H4 (cell line): ENCODE measurements at regions not wholly inside any gene's neighbourhood (a gene's known extent, or its start where the extent isn't known, plus 50 kb on each side); places are given as distances from the start of the nearest gene placed in this dataset.
"Not testable (repeated sequence)": the region's sequence is repeated elsewhere in the genome, so short reads cannot be mapped to it uniquely, and the experiment has no call there.

Experiments used
- DNase-seq: peaks from one replicate; pipeline ENCODE4 v3.0.0-alpha.2; 2015; ENCODE audit warnings: low spot score

DNA sequence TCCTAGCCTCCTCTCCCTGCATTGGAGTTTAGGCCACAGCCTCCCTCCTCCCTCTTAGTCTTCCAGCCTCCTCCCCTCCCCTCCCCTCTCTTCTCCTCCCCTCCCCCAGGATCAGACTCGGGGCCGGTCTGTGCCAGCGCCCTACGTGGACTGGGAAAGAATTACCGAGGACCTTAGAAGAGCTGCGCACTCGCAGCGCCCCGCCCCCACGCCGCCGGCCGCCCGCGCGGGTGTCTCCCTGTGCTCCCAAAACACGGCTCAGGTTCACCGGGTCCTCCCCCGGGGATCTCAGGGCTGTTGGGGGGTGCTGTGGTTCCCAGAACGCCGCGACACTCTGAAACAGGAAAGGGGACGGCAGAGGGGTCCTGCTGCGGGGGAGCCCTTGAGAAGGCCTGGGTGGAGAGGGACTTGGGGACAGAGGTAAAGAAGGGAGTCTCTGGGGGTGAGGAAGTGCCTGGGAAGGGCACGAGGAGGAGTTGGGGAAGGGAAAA, 122.3 kb upstream of the TBL1X start:
- peak; percentile 85 for DNase-seq

DNA sequence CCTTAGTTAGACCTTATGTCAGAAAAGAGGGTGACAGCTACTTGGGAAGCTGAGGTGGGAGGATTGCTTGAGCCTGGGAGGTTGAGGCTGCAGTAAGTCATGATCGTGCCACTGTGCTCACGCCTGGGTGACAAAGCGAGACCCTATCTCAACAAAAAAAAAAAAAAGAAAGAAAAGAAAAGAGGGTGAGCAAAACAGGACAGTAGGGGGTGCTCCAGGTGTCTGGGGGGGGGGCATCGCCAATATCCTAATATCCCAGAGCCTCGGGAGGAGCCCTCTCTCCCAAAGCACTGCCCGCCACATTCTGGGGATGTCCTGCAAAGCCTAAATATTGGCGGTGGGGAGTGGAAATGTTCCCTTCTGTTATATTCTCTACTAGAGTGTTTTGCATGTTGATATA, 120.9 kb upstream of the TBL1X start:
- no peak for DNase-seq

DNA sequence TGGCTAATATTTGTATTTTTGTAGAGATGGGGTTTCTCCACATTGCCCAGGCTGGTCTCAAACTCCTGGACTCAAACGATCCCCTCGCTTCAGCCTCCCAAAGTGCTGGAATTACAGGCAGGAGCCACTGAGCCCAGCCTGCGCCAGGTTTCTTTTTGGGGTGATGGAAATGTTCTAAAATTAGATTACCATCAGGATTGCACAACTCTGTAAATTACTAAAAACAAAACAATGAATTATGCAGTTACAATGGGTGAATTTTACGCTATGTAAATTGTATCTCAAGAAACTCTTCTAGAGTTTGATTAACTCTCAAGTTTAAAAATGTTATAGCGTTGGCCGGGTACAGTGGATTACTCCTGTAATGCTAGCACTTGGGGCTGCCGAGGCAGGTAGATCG, 118.9 kb upstream of the TBL1X start:
- no peak for DNase-seq

DNA sequence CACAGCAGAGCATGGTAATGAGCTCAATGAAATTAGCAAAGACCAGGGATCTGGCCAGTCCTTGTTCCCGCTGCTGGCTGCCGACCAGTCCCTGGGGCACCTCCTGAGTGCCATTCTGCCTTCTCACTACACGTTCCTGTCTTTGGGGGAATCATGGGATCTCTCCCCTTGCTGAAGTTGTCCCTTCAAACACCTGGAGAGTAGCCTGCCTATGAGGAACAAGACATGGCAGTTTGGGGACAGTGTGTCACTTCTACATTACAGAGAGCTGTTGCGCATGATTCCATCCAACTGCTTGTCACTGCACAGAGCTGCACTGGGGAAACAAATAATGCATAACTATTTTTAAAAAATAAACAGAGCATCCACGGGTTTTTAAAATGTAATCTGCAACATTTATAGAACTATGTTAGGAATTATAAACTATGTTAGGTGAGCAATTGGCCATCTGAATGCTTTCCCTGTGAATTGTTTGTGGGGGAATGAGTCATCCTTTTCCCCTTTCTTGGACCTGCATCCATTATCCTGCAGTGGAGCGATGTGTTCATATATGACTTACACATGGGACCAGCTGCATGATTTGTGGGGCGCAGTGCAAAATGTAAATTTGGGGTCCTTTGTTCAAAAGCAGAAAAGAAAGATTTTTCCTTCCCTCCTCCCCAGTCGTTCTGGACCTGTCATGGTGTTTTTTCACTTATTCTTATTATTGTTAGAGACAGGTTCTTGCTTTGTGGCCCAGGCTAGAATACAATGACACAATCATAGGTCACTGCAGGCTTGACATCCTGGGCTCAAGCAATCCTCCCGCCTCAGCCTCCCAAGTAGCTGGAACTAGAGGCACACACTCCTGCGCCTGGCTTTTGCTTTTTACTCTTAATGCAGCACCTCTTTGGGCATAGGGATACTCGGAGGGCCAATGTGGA, 115.0 kb upstream of the TBL1X start:
- peak; percentile 19 for DNase-seq

DNA sequence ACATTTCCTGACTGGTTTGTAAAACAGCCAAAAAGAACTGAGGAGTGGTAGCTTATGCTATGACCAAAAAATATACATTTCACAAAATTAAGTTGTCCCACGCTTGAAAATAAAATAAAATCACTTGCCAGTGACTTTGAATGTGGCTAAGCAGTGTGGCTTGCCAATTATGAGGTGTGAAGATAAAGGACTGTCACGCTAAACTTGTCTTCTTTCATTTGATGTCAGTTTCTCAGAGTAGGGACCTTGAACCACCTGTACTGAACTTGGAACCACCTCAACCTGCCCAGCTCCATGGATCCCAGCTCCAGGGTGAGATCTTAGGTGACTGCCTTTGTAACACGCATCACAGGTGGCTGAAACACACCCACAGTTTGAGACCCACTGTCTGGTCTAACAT, 113.7 kb upstream of the TBL1X start:
- no peak for DNase-seq

DNA sequence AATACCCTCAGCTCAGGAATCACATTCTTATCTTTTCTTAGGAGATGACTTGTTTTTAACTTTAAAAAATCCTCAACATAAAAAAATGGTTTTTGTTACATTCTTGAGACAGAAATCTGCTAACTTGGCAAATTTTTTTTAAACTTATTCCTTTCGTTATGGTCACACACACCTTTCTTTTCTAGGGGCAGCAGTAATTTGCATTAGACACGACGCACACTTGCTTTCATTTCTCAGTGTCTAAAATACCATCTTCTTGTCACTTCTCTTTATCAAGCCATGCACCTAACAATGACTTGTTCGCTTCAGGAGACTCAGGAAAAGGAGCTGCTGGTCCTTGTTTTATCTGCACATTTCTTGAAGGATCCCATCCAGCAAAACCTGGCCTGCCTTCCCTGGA, 112.6 kb upstream of the TBL1X start:
- no peak for DNase-seq

DNA sequence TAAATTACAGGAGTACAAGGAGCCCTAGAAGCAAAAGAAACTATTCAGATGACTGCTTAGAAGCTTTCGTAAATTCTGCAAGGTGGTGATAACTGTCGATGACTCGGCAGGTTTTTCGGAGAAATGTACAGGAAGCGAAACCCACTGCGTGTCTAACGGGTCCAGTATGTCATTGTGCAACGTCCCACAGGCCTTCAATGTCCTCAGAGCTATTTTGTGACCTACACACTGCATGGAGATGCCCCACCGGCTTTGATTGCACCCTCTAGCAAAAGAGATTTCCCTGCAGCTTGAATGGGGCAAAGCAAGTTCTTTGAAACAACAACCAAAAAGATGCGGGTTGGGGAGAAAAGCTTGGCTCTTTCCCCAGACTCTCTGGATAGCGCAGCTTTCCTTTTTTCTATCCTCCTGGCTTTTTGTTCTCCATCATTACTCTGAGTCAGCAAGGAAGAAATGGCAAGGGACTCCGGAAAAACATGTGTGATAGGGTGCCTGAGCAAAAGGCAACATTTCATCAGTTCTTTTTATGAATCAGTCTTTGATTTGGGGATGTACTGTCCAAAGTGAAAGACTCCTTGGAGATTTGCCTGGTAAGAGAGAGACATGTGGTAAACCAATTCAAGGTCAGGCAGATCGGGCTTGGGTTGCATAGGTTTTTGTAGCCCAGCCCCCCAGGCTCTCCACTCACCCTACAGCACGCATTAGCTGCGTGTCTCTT, 112.0 kb upstream of the TBL1X start:
- DNase-seq: peak; percentile 61

DNA sequence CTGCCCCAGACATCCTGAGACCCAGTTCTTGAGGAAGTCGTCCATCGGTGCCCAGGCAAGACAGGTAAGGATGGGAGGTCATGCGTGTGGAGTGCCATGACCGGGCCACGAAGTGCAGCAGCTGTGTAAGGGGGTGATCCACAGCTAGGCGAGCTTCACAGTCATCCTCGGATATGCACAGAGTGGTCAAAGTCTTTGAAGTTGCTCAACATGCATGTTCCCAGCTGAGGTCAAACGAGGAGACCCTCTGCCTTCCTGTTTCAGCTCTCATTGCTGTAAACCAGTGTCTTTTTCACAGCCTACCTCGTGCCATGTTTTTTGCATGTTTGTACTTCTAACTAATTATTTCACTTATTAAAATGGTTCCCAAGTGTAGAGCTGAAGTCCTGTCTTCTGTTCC, 109.9 kb upstream of the TBL1X start:
- DNase-seq: no peak

DNA sequence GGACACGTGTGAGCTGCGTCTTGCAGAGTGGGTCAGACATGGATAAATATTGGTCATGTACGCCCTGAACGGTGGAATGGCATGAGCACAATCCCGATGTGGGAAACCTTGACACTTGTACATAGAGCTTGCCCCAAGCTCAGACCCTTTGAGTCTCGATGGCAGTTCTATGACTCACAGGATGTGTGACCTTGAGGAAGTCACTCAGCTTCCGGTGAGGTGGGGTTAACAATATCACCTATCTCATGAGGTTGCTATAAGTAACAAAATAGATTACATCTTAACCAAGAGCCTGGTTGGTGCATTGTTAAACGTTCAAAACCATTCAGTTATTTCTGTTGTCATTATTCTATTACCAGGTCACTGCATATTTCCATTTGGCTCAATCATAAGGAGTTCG, 109.1 kb upstream of the TBL1X start:
- DNase-seq: no peak

DNA sequence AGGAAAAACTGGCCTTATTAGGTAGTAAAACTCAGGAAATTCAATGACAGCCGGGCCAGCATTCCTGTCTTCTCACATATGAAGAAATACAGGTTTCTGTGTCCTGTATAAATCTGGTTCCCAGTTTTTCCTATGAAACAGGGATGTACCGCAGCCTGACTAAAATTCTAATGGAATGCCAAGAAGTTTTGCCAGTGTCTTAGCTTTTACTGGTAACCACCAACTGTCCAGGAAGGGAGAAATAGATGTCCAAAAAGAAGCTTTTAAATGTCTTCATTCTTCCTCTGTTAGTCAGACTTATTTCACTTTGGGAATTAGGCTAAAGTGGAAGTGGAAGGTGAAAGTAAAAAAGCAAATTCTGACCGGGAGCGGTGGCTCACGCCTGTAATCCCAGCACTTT, 108.0 kb upstream of the TBL1X start:
- no peak for DNase-seq

DNA sequence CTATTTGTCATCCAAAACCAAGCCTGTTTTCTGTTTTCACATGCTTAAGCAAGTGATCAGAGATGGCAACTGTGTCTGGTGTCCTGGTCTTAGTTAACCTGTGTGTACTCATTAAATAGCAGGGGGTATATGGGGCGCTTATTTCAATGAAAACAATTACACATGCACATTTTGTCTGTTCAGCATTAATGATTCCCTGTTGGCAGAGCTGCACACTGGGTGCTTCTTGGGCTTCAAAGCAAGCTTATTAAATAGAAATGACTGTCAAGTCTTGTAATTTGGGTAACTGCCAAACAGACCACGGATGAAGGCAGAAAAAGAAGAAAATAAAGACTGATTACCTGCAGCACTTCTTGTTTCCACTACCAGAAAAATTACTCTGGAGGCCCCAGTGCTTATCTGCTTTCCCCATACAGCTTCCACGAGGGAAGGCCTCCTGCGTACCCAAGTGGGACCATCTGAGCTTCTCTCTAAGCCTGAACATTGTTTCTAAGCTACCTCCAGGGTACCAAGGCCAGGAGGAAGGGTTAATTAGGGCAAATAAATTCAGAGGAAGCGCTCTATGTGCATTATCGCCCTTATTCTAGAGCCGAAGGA, 107.2 kb upstream of the TBL1X start:
- no peak for DNase-seq

DNA sequence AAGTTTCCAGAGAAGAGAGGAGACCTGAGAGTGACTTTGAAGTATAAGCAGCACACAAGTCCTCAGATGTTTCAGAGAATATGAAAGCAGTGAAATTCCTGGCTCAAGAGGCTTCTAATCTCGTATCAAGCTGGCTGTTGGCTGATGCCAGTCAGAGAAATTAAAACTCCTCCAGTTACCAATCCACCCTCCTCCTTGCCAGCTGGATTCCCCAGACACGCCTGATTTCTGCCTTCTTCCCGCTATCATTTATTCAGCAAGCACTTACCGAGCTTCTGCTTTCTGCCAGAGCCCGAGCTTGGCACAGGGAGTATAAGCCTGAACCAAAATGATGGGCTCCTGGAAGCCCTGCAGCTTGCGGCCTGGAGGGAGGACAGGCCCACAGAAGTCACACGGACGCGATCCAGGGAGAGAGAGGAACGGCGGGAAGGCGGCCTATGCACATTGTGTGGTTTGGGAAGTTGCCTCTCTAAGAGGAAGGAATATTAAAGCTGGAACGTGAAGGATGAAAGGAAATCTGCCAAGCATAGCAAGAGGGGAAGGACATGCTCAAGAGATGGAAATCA, 102.4 kb upstream of the TBL1X start:
- DNase-seq: no peak

DNA sequence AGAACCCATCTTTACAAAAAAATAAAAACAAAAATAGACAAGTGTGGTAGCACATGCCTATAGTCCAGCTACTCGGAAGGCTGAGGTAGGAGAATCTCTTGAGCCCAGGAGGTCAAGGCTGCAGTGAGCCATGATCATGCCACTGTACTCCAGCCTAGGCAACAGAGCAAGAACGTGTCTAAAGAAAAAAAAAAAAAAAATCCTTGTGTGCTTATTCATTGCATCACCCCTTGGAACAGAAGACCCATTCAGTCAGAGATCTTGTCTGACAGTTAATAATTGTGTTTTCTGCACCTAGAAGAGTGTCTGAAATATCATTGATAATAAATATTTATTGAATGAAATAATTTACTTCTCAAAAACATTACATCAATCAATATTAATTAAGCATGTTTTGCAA, 97.4 kb upstream of the TBL1X start:
- DNase-seq: no peak

DNA sequence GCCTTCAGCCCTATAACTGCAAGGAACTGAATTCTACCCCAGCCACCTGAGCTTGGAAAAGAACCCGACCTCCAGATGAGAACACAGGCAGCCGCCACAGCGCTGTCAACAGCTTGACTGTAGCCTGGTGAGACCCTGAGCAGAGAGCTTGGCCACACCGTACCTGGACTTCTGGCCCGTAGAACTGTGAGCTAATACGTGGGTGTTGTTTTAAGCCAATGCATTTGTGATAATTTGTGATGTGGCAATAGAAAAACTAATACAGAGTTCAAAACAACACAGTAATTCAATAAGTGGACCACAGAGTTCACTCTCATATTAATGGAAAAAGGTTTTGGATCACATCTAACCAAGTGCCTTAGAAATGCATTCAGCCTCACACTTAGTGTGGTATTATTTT, 96.6 kb upstream of the TBL1X start:
- DNase-seq: no peak

DNA sequence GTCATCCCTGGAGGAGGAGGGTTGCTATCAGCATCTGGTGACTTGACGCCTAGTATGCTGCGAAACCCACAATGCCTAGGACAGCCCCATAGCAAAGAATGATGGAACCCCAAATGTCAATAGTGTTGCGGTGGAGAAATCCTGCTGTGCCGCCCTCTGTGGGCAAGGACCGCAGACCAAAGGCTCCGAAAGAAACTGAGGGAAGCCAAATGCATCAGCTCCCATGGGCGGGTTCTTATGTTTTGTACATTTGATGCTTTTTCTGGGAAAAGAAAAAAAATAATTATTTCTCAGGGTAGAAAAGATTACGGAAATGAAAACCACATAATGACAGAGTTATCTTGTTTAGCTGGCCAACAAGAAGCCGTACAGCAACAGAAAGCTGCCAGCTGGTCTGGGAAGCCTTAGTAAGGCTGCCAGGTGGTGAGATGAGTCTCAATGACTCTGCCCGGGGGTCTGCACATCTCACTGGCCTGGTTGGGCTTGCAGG, 95.0 kb upstream of the TBL1X start:
- DNase-seq: peak; percentile 41

DNA sequence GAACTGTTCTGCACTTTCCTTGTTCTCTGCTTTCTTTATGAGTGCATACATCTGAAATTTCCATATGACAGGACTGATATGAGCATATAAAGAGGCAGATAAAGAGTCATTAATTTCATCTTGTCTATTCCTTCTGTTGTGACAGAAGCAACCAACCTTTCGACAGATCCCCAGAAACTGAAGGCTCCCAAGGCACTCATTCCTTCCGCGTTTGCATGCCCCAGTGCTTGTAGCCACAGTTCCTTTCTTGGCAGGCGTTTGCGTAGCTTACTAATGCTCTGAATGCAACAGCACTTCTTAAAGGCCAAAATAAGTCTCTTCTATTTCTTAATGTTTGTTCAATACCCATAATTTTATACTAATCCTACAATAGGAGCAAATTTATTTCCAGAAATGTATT, 94.0 kb upstream of the TBL1X start:
- no peak for DNase-seq

DNA sequence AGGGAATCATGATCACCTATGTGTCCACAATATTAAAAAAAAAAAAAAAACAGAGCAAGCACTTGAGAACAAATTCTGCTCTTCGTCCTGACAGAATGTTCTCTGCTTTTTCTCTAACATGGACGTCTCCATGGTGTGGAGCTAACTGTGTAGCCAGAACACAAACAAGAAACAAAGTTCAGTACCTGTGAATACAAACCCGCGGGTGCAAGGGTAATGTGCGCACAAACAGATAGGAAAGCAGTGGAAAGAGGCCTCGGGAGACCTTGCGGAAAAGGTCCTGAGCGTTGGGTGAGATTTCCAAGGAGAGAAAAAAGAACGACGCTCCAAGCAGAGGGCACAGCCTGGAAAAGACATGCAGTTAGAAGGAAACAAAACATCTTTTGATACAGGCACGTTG, 92.0 kb upstream of the TBL1X start:
- DNase-seq: no peak

DNA sequence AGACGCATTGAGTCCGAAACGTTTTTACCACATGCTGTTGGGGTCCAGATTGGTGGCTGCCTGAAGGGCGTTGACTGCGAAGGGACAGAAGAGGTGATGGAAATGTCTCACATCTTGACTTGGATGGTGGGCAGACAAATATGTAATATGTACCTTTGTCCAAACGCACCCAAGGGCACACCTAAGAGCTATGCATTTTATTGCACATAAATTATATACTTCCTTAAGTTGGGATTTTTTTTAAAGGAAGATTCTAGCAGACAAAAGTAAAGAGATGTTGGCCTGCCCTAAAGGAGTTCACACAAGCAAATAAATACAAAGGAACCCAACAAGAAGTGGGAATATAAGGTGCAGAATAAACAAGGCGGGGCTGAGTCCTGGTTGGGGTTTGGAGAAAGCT, 91.1 kb upstream of the TBL1X start:
- DNase-seq: no peak

DNA sequence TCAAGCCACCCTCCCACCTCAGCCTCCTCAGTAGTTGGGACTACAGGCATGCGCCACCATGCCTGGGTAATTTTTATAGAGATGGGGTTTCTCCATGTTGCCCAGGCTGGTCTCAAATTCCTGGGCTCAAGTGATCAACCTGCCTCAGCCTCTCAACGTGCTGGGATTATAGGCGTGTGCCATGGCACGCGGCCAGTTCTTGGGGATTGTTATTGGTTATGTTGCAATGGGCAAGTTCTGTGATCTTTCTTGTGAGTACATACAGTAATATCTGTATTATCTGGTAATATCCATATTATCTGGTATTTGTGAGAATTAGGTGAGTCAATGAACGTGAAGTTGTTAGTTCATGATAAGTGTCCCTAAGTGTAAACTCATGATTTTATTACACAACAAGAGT, 90.3 kb upstream of the TBL1X start:
- no peak for DNase-seq

DNA sequence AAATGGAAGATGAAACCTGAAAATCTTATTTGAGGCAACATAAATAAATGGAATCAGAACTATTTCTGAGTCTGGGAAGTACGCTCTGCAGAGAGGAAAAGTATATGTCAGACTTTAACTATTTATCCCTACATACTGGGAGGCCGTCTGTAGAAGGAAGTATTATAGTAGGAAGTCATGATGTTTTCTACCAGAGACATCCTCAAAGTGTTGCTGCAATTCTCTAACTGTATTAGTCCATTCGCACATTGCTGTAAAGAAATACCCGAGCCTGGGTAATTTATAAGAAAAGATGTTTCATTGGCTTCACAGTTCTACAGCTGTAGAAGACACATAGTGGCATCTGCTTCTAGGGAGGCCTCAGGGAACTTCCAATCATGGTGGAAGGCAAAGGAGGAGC, 88.7 kb upstream of the TBL1X start:
- no peak for DNase-seq

DNA sequence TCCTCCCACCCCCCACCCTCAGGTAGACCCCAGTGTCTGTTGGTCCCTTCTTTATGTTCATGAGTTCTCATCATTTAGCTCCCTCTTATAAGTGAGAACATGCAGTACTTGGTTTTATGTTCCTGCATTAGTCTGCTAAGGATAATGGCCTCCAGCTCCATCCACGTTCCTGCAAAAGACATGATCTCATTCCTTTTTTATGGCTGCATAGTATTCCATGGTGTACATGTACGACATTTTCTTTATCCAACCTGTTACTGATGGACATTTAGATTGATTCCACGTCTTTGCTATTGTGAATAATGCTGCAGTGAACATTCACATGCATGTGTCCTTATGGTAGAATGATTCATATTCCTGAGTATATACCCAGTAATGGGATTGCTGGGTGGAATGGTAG, 87.6 kb upstream of the TBL1X start:
- not testable (repeated sequence) for DNase-seq

DNA sequence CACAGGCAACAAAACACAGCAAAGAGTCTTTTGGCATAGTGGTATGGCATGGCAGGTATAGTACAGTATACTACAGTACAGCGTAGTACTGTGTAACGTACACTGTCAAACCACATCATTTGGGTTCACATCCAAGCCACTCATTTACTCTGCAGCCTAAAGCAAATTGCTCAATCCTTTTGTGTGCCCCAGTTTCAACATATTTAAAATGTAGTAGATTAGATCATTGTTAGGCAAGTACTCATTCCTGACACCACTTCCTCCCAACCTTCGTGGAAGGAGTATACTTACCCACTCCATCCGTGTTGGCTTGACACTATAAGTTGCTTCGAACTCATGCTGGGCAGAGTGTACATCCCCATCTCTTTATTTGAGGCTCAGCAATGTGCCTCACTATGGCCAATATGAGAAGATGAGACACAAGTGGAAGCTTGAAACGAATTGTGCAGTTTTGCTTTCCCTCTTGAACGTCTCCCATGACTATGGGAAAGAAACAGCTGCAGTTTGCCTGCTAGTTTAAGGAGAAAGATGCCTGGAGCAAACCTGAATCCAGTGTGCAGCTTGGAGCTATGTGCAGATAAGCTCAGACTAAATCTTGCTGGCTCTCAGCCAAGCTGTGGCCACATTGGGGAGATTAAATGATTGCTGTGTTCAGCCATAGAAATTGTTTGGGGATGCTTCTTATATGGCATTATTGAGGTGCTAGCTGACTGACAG, 85.7 kb upstream of the TBL1X start:
- DNase-seq: peak; percentile 66
